ENCODE measurements at regions not wholly inside any gene's neighbourhood (a gene's known extent, or its start where the extent isn't known, plus 50 kb on each side); places are given as distances from the start of the nearest gene placed in this dataset.

- no peaks in the 10 kb centered on the region for H3K4me1 ChIP-seq (ENCODE audit: control insufficient read depth in 4 of 4, insufficient read depth in 4 of 4, low read length in 3 of 4)
- H3K27ac ChIP-seq (ENCODE audit: low read depth in 1 of 2, low read length in 2 of 2), result no peak overlapping the region
- no peak for TF ChIP-seq FOXA2 (IDR thresholded peaks at IDR 0.05)
- no peak for TF ChIP-seq ATF3 (IDR thresholded peaks at IDR 0.05)
- no peak for TF ChIP-seq YY1 (IDR thresholded peaks at IDR 0.05)
- no peak for TF ChIP-seq RAD21 (IDR thresholded peaks at IDR 0.05)
- no peak for TF ChIP-seq FOXA1 (IDR thresholded peaks at IDR 0.05)
- TF ChIP-seq EGR1 (IDR thresholded peaks at IDR 0.05; ENCODE audit: low read depth in 2 of 2), result no peak
- no peak for TF ChIP-seq GABPA (IDR thresholded peaks at IDR 0.05 in 1 of 2, conservative IDR thresholded peaks at IDR 0.05 in 1 of 2)
- TF ChIP-seq MAX (IDR thresholded peaks at IDR 0.05), result no peak
- TF ChIP-seq RXRA (IDR thresholded peaks at IDR 0.05), result no peak
- TF ChIP-seq REST (IDR thresholded peaks at IDR 0.05), result no peak
- TF ChIP-seq SP1 (IDR thresholded peaks at IDR 0.05), result no peak
- TF ChIP-seq HNF4G (IDR thresholded peaks at IDR 0.05), result no peak
- TF ChIP-seq CTCF (IDR thresholded peaks at IDR 0.05; ENCODE audit: low read depth, low read length, missing input control), result no peak
- no peak for TF ChIP-seq JUND (IDR thresholded peaks at IDR 0.05)
- no peak for TF ChIP-seq ZBTB33 (IDR thresholded peaks at IDR 0.05)
- H3K36me3 ChIP-seq (ENCODE audit: control insufficient read depth in 4 of 4, insufficient read depth in 3 of 4, low read depth in 1 of 4, low read length in 3 of 4), result no peaks in the 10 kb centered on the region
- H3K4me3 ChIP-seq (ENCODE audit: low read depth in 1 of 3, low read length in 3 of 3), result no peak overlapping the region
- DNase-seq (ENCODE audit: low spot score), result no peak
- no peak overlapping the region for H3K9ac ChIP-seq (ENCODE audit: low read depth in 1 of 2, low read length in 2 of 2)
- H3K27me3 ChIP-seq (ENCODE audit: control insufficient read depth in 4 of 4, insufficient read depth in 4 of 4, low read length in 3 of 4), result no peaks in the 10 kb centered on the region
- no peaks in the 10 kb centered on the region for H3K9me3 ChIP-seq (ENCODE audit: control insufficient read depth in 4 of 4, low read length in 3 of 4)
- 59% methylated on average over 4 of the region's 4 CpGs for WGBS
These were observed 178.2 kb upstream of the FRMPD4 start for GRCh38 chrX:11960031-11960430.

- Histone ChIP-seq H3K4me3 (ENCODE audit: low read depth in 1 of 3, low read length in 3 of 3) (no peak overlapping the region), H3K27ac (ENCODE audit: low read depth in 1 of 2, low read length in 2 of 2) (no peak overlapping the region), H3K9ac (ENCODE audit: low read depth in 1 of 2, low read length in 2 of 2) (no peak overlapping the region), H3K36me3 (ENCODE audit: control insufficient read depth in 4 of 4, insufficient read depth in 3 of 4, low read depth in 1 of 4, low read length in 3 of 4) (no peaks in the 10 kb centered on the region), H3K27me3 (ENCODE audit: control insufficient read depth in 4 of 4, insufficient read depth in 4 of 4, low read length in 3 of 4) (no peaks in the 10 kb centered on the region), H3K9me3 (ENCODE audit: control insufficient read depth in 4 of 4, low read length in 3 of 4) (no peaks in the 10 kb centered on the region), H3K4me1 (ENCODE audit: control insufficient read depth in 4 of 4, insufficient read depth in 4 of 4, low read length in 3 of 4) (no peaks in the 10 kb centered on the region)
- no peak for DNase-seq (ENCODE audit: low spot score)
- 73% methylated on average over 1 of the region's 1 CpG for WGBS
- no peak for TF ChIP-seq FOXA1 (IDR thresholded peaks at IDR 0.05)
- TF ChIP-seq JUND (IDR thresholded peaks at IDR 0.05), result no peak
- TF ChIP-seq MAX (IDR thresholded peaks at IDR 0.05), result no peak
These were observed 172.8 kb upstream of the FRMPD4 start for GRCh38 chrX:11965436-11965835.
